Mesothelial cell of epicardium (in vitro differentiated cells): ENCODE measurements at regions not wholly inside any gene's neighbourhood (a gene's known extent, or its start where the extent isn't known, plus 50 kb on each side); places are given as distances from the start of the nearest gene placed in this dataset.

Experiments used
- DNase-seq, 2 experiments: peaks; one replicate each; pipeline ENCODE4 v3.0.0; 2021; ENCODE audit warnings: low spot score in 2 of 2; ENCODE audit not compliant: unreplicated experiment in 2 of 2
- H3K27ac Mint-ChIP-seq: 2 replicates; pipeline ENCODE4 v1.8.0; 2021; ENCODE audit warnings: mixed read lengths
- H3K27me3 Mint-ChIP-seq: 2 replicates; pipeline ENCODE4 v1.8.0; 2021; ENCODE audit warnings: low read depth, mixed read lengths
- H3K36me3 Mint-ChIP-seq: 2 replicates; pipeline ENCODE4 v1.8.0; 2021; ENCODE audit warnings: mixed read lengths
- H3K4me1 Mint-ChIP-seq: 2 replicates; pipeline ENCODE4 v1.8.0; 2021; ENCODE audit warnings: mixed read lengths
- H3K4me3 Mint-ChIP-seq: 2 replicates; pipeline ENCODE4 v1.8.0; 2021; ENCODE audit warnings: mild to moderate bottlenecking, moderate library complexity, mixed read lengths
- H3K9me3 Mint-ChIP-seq: 2 replicates; pipeline ENCODE4 v1.8.0; 2021; ENCODE audit warnings: mixed read lengths
- CTCF ChIP-seq: fragments of 200-600 bp; sonication (generic); IDR thresholded peaks from one replicate; pipeline ENCODE4 v1.5.0; 2021; ENCODE audit warnings: antibody characterized with exemption; ENCODE audit not compliant: unreplicated experiment

DNA sequence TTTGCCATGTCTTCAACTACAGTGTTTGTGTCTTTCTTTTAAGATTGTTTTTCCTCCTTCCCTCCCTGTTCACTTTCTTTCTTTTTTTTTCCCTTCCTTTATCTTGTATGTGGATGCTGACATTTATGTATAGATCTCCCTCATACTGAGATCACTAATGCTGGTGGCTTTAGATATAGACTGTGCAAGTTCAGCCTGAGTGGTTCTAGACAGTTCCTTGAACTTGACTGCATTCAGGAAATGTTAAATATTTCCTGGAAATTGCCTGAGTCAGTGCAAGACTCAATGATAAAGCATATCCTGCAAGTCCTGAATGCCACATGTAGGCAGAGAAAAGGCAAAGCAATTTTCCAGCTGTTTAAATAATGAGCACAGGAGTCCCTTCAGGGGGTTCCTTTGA is 182.5 kb upstream of the NR3C1 start:
- H3K27ac Mint-ChIP-seq, result peak overlapping the region; percentile 70
- TF ChIP-seq CTCF, result no peak
- no peaks in the 10 kb centered on the region for H3K36me3 Mint-ChIP-seq
- no peaks in the 10 kb centered on the region for H3K27me3 Mint-ChIP-seq
- peaks cover 60% of the 10 kb centered on the region for H3K4me1 Mint-ChIP-seq
- no peak overlapping the region for H3K4me3 Mint-ChIP-seq
- DNase-seq, result no peak
- H3K9me3 Mint-ChIP-seq, result no peaks in the 10 kb centered on the region

GRCh38 chr5:143583409-143583808 is 179.9 kb upstream of the NR3C1 start:
- Mint-ChIP-seq H3K27ac (no peak overlapping the region), H3K4me3 (no peak overlapping the region), H3K36me3 (peaks cover 2% of the 10 kb centered on the region), H3K9me3 (peaks cover 4% of the 10 kb centered on the region), H3K4me1 (peaks cover 49% of the 10 kb centered on the region), H3K27me3 (no peaks in the 10 kb centered on the region)
- DNase-seq, result no peak
- TF ChIP-seq CTCF, result no peak

- Mint-ChIP-seq H3K27me3 (no peaks in the 10 kb centered on the region), H3K27ac (no peak overlapping the region), H3K9me3 (peaks cover 4% of the 10 kb centered on the region), H3K36me3 (peaks cover 2% of the 10 kb centered on the region), H3K4me1 (peaks cover 48% of the 10 kb centered on the region), H3K4me3 (no peak overlapping the region)
- no peak for TF ChIP-seq CTCF
- no peak for DNase-seq
Measured at GRCh38 chr5:143582869-143583268, 179.4 kb upstream of the NR3C1 start.

- H3K36me3 Mint-ChIP-seq, result peaks cover 2% of the 10 kb centered on the region
- peak overlapping the region; percentile 32 for H3K27ac Mint-ChIP-seq
- H3K27me3 Mint-ChIP-seq, result no peaks in the 10 kb centered on the region
- H3K4me3 Mint-ChIP-seq, result no peak overlapping the region
- peaks cover 53% of the 10 kb centered on the region for H3K4me1 Mint-ChIP-seq
- peaks cover 4% of the 10 kb centered on the region for H3K9me3 Mint-ChIP-seq
- no peak for DNase-seq
- TF ChIP-seq CTCF, result no peak
Measured at GRCh38 chr5:143582176-143582575, 178.7 kb upstream of the NR3C1 start.

GRCh38 chr5:143581649-143582048 is 178.2 kb upstream of the NR3C1 start:
- no peak for TF ChIP-seq CTCF
- H3K27ac Mint-ChIP-seq, result peak overlapping the region; percentile 32
- H3K36me3 Mint-ChIP-seq, result peaks cover 2% of the 10 kb centered on the region
- no peak for DNase-seq
- H3K27me3 Mint-ChIP-seq, result no peaks in the 10 kb centered on the region
- peaks cover 53% of the 10 kb centered on the region for H3K4me1 Mint-ChIP-seq
- H3K9me3 Mint-ChIP-seq, result peaks cover 4% of the 10 kb centered on the region
- no peak overlapping the region for H3K4me3 Mint-ChIP-seq

GRCh38 chr5:143581147-143581546 is 177.7 kb upstream of the NR3C1 start:
- H3K27ac Mint-ChIP-seq, result peak overlapping the region; percentile 8
- no peak overlapping the region for H3K4me3 Mint-ChIP-seq
- H3K4me1 Mint-ChIP-seq, result peaks cover 53% of the 10 kb centered on the region
- H3K9me3 Mint-ChIP-seq, result peaks cover 4% of the 10 kb centered on the region
- peaks cover 2% of the 10 kb centered on the region for H3K36me3 Mint-ChIP-seq
- no peak for TF ChIP-seq CTCF
- DNase-seq, result no peak
- H3K27me3 Mint-ChIP-seq, result no peaks in the 10 kb centered on the region
